Hippocampal formation (tissue), 2 donors: ENCODE measurements at regions not wholly inside any gene's neighbourhood (a gene's known extent, or its start where the extent isn't known, plus 50 kb on each side); places are given as distances from the start of the nearest gene placed in this dataset.
"Not testable (repeated sequence)": the region's sequence is repeated elsewhere in the genome, so short reads cannot be mapped to it uniquely, and the experiment has no call there.

Source experiments
- DNase-seq, 2 donors: peaks; one replicate each; lab custom pipeline; 2025; lab: John Stamatoyannopoulos, UW

DNA sequence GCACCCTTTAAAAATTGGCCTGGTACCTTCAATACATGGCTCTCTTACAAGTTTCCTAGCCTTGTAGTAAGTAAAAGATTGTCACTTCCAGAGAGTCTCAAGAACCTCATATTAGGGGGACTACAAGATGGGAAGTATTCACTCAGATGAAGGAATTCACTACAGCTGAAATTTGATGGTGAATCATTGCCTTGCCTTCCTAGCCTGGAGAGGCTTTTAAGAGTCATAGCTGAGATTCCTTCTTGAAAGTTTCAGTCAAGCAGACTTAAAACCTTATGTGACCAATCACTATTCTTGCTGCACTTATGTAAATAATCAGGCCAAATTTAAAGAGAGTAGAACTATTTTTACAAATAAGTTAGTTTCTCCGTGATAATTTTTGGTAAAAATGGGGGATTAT lies 451.6 kb downstream of the TRHDE start:
- DNase-seq = no peak

DNA sequence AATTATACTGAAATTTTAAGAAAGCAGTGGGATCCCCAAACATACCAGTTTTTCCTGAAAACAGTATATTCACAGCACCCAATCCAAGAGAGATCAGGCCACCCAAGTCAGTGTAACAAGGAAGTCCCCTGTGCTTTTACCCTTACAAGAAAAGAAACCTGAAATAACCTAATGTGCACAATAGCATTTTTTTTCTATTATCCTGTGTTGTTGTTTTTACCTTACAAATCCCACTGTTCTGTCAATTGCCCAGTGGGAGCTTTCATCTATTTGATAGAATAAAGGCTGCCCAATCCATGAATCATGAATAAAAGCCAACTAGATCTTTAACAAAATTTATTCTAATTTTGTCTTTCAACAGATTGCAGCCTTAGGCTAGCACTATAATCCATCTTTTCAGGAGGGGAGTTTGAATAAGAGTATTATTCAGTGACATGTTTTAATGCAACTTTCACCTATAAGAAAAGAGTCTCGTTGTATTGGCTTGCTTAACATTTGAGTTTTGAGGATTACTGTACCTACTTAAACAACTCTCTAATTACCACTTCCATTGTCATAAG lies 457.4 kb downstream of the TRHDE start:
- DNase-seq = no peak

DNA sequence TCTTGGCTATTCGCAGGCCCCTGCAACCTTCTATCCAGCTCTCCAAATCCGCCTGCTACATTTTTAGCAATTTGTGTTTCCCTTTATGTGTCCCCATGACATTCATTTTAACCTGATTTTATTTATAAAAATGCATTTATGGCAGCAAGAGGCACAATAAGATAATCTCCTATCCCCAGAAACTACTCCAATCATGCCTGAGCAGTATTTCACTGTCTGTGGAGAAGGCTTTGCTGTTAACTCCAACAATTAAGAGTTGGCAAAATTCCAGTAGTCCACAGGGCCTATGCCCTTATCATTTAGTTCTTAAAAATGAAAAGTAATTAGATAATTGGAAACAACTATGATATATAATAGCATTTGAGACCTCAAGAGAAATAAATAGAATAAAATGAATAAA lies 462.4 kb downstream of the TRHDE start:
- DNase-seq = no peak

GRCh38 chr12:72738811-72739210 lies 466.6 kb downstream of the TRHDE start:
- no peak for DNase-seq

- DNase-seq = no peak
These were observed 467.9 kb downstream of the TRHDE start for GRCh38 chr12:72740064-72740463.

DNA sequence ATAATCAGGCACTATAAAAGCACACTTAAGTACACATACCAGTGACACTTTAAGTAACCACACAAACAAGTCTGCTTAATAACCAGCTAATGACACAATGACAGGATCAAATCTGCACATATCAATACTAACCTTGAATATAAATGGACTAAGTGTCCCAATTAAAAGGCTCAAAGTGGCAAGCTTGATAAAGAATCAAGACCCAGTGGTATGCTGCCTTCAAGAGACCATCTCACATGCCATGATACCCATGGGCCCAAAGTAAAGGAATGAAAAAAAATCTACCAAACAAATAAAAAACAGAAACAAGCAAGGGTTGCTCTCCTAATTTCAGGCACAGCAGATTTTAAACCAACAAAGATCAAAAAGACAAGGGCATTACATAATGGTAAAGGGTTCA lies 470.4 kb downstream of the TRHDE start:
- no peak for DNase-seq

DNA sequence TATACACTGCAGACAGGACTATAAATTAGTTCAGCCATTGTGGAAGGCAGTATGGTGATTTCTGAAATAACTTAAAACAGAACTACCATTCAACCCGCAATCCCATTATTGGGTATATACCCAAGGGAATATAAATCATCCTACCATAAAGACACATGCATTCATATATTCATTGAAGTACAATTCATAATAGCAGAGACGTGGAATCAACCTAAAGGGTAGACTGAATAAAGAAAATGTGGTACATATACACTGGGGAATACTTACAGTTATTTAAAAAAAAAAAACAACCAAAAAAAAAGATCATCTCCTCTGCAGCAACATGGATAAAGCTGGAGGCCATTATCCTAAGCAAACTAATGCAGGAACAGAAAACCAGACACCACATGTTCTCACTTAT lies 473.9 kb downstream of the TRHDE start:
- no peak for DNase-seq

DNA sequence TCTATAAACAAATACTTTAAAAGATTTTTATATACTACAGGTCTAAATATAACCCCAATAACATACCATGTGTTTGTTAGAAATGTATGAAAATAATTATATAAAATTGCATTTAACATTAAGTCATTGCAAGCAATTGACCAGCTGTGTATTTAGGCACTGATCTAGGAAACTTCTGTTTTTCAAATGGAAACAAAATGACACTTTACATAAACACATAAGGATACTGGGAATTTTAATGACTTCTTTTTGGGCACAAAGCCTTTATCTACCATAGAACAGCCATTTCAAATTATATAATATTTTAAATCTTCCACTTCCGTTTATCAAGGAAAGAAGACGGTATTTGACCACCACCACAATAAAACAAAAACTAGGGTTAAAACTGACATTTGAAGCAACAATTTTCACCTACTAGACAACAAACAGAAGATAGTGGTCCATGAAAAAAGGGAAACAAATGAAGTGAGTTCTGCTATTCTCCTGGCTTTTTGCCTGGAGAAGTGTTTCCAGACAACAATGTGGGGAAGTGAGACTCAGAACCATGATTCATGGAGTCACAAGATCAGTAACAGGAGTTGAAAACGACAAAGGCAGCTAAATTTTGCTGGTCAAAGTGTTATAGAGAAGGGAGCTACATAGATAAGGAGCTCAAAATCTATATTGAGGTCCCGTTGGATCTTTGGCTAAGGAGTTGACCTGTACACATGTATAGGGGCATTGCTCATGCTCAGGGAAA lies 475.1 kb downstream of the TRHDE start:
- DNase-seq = peak in 1 of 2 donors; percentile 24

- no peak for DNase-seq
These were observed 476.8 kb downstream of the TRHDE start for GRCh38 chr12:72748971-72749370.

DNA sequence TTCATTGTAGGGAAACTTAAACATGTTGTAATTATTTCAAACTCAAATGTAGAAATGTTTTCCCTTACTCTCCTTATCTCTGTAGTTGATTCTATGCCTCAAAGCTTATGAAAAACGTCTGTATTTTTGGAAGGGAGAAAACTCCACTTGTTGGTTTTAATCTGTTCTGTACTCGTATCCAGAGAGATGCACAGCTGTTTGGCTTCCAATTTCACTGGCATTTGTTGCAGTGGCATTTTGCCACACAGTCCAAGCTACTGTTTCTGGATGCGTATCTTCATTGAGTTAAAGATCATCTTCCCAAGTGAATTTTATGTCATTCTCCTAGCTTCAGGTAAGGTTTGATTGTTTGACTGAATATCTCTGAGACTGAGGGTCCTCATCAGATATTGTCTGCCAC lies 481.4 kb downstream of the TRHDE start:
- DNase-seq = no peak

DNA sequence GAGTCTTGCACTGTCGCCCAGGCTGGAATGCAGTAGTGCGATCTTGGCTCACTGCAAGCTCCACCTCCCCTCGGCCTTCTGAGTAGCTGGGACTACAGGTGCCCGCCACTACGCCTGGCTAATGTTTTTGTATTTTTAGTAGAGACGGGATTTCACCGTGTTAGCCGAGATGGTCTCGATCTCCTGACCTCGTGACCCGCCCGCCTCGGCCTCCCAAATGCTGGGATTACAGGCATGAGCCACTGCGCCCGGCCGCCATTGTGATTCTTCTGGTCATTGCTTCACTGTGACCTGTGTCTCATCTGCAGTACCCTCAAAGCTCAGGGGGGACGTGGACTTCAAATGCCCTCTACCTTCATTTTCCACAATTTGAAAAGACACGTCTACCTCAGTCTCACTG lies 481.9 kb downstream of the TRHDE start:
- DNase-seq = not testable (repeated sequence)

GRCh38 chr12:72766517-72766916 lies 494.3 kb downstream of the TRHDE start:
- no peak for DNase-seq

GRCh38 chr12:72774023-72774422 lies 501.9 kb downstream of the TRHDE start:
- no peak for DNase-seq

- DNase-seq = no peak
These were observed 505.6 kb downstream of the TRHDE start for GRCh38 chr12:72777806-72778205.

DNA sequence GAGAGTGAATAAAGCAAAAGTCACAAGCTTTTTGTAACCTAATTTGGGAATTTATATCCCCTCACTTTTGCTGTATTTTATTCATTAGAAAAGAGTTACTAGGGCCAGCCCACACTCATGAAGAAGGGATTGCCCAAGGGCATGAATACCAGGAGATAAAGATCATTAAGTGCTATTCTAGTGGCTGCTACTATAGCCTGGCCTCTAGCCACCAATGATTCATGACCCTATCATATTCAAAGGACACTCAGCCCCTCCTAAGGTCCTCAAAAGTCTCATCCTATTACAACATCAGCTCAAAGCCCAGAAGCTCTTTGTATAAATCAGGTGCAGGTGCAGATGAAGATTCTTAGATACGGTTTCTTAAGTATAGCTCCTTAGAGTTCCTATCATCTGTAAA lies 518.1 kb downstream of the TRHDE start:
- DNase-seq = no peak

DNA sequence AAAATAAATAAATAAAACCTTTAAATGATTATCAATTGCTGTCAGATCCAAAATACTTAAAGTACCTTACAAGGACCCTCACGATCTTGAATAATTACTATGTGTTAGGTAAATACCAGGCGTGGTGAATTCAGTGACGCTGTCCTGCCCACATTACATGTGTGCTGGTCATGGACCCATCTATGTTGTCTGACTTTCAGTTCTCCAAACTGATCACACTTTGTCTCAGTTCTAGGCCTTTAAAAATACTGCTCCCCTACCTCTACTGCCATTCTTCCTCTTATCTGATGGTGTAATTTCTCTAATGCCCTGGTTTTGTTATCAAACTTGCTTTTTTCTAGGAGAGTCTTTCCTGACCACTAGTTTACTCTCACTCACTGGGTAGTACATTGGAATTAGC lies 520.7 kb downstream of the TRHDE start:
- no peak for DNase-seq

DNA sequence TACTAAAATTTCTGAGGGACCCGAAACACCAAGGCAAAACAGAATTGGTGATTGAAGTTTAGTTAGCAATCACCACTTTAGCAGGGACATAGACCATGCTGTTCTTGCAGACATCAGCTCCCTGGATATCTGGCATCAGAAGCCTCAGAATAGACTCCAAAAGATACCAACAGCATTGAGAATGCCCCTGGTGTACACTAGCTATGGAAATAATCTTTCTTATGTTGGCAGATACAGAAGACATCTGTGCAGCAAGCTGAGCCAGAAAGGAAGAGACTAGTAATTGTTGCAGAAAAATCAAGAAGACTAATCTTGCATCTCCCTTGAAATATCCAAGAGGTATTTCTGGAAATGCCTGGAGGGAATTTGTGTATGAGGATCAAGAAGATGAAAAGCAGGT lies 521.6 kb downstream of the TRHDE start:
- no peak for DNase-seq

DNA sequence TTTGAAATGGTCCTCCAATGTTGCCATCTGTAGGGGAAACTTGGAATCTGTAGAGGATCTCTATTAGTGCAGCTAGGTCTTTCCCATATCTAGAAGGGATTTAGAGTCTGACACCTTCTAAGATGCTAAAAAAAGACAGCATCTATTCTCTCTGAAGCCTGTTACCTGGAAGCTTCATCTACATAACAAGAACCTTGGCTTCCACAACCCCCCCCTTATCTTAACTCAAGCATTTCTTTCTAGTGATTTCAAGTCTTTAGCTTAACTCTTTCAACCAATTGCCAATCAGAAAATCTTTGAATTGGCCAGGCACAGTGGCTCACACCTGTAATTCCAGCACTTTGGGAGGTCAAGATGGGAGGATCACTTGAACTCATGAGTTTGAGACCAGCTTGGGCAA lies 543.3 kb downstream of the TRHDE start:
- no peak for DNase-seq

- no peak for DNase-seq
These were observed 556.6 kb downstream of the TRHDE start for GRCh38 chr12:72828662-72829324.

DNA sequence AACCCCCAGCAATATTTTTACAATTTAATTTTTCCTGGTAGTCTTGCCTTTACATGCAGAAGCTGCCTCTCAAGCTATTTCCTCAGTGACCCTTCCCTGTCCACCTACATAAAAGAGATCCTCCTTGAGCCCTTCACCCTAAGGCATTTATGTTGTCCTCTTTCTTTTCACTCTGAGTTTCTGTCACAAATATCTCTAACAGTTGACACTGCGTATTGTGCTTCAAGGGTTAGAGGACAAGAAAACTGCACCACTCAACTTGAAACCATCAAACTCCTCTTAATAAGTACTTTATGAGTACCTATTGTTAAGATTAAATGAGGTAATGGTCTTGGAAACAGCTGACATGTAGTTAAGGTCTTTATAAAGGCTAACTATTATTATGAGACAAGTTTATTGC lies 557.7 kb downstream of the TRHDE start:
- no peak for DNase-seq

DNA sequence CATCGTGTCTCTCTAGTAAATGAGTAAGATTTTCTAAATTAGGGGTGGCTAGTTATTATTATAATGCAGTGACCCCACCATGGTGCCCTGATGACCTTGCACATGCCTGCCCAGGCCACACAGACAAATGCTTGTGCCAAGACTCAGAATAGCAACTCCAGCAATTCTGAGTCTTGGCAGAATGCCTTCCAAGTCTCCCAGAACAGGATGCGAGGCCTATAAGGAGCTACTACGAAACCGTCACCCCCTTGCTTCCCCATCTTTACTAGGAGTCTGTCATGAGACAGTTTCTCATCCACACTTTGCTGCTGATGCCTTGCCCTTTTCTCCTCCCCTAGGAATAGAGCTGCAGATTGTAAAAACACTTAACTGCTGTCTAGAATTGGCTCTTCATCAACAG lies 559.9 kb downstream of the TRHDE start:
- DNase-seq = peak in 1 of 2 donors; percentile 4

DNA sequence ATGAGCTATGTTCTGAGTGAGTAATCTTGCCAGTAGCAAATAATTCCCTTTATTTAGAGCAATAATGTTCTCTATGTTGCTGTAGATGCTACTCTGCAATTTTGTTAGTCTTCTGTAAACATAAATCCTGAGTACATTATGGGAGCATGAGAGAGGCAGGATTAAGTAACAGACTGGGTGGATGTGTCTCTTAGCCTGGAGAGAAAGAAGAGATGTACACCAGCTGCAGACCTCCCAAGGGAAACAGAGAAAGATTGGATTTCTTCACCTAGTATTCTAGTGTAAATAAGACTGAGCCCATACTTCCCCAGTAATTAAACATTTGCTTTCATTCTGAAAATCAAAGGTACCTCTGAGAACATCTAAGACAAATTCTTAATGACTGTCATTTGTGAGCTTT lies 564.0 kb downstream of the TRHDE start:
- no peak for DNase-seq

- no peak for DNase-seq
These were observed 567.5 kb downstream of the TRHDE start for GRCh38 chr12:72839696-72840095.

DNA sequence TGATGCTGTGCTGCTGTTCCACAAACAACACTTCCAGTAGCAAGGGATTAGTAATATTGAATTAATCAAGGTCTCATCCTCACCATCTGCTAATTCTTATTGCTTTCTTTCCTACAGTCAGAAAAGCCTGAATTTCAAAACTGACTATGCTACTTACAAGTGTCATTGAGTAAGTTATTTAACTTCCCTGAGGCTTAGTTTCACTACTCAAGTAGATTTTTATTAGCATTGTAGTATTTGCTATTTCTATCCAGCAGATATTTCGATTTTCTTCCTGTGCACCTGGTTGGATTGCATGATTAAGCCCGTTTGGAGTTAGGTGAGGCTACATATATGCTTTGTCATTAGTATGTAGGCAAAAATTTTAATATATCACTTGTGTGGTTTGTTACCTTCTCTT lies 591.5 kb downstream of the TRHDE start:
- DNase-seq = no peak
